Right atrium auricular region (tissue), 2 donors: ENCODE measurements at regions not wholly inside any gene's neighbourhood (a gene's known extent, or its start where the extent isn't known, plus 50 kb on each side); places are given as distances from the start of the nearest gene placed in this dataset.

Source experiments
- DNase-seq: peaks from one replicate; pipeline ENCODE4 v3.0.0-alpha.2; 2019; ENCODE audit warnings: low spot score
- H3K27ac ChIP-seq, 2 donors: fragments of 200-600 bp; sonication (generic); 1 replicate in 1 of 2; 2 replicates in 1 of 2; pipeline ENCODE4 v1.5.1; 2016 to 2019
- H3K27me3 ChIP-seq, 2 donors: fragments of 200-600 bp; sonication (generic); one replicate each; pipeline versions ENCODE4 v1.5.1 to v1.6.0; 2017 to 2019
- H3K36me3 ChIP-seq: fragments of 200-600 bp; sonication (generic); one replicate; pipeline ENCODE4 v1.5.1; 2016
- H3K4me1 ChIP-seq, 2 donors: fragments of 200-600 bp; sonication (generic); one replicate each; pipeline versions ENCODE4 v1.5.1 to v1.6.0; 2017 to 2019
- H3K4me3 ChIP-seq, 2 donors: fragments of 200-600 bp; sonication (generic); 1 replicate in 1 of 2; 2 replicates in 1 of 2; pipeline ENCODE4 v1.5.1; 2017 to 2019; ENCODE audit warnings: mild to moderate bottlenecking in 1 of 2, moderate library complexity in 1 of 2
- H3K9me3 ChIP-seq, 2 donors: fragments of 200-600 bp; sonication (generic); one replicate each; pipeline ENCODE4 v1.5.1; 2019
- TF ChIP-seq, protein P1 (sequence below), 2 donors: fragments of 200-600 bp; sonication (generic); IDR thresholded peaks; one replicate each; pipeline ENCODE4 v1.5.1; 2019; ENCODE audit warnings: antibody characterized with exemption in 2 of 2

DNA sequence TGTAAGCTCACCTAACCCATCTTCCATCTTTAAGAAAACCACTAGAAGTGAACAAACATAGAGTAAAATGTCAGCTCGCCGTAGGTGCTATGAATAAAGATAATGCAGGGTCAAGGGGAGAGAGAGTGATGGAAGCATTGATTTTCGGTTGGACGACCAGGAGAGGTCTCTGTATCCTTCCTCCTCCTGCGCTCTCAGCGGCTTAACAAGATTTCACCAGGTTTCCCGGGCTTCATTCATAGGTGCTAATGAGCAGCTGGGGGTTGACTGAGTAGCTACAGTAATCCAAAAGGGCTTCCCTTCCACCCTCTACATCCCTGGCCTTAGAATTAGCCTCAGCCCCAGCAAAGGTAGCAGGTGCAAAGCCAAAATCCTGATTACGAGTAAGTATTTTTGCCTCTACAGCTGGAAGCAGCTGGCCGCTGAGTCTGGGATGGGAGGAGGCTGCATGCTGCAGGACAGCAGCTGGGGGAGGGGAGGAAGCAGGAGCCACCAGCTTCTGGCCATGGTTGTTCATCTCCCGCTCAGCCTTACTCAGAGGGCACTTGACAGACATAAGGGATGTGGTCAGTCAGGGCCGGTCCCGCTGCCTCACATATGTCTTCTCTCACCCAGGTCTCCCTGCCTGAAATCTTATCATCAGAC is 112.0 kb upstream of the IL12B start:
- Histone ChIP-seq H3K4me3 (no peak overlapping the region), H3K27me3 (no peaks in the 10 kb centered on the region), H3K9me3 (no peaks in the 10 kb centered on the region), H3K36me3 (no peaks in the 10 kb centered on the region), H3K27ac (no peak overlapping the region), H3K4me1 (peaks cover 0 to 15% of the 10 kb centered on the region in 2 donors)
- no peak for DNase-seq
- TF ChIP-seq, protein P1, sequence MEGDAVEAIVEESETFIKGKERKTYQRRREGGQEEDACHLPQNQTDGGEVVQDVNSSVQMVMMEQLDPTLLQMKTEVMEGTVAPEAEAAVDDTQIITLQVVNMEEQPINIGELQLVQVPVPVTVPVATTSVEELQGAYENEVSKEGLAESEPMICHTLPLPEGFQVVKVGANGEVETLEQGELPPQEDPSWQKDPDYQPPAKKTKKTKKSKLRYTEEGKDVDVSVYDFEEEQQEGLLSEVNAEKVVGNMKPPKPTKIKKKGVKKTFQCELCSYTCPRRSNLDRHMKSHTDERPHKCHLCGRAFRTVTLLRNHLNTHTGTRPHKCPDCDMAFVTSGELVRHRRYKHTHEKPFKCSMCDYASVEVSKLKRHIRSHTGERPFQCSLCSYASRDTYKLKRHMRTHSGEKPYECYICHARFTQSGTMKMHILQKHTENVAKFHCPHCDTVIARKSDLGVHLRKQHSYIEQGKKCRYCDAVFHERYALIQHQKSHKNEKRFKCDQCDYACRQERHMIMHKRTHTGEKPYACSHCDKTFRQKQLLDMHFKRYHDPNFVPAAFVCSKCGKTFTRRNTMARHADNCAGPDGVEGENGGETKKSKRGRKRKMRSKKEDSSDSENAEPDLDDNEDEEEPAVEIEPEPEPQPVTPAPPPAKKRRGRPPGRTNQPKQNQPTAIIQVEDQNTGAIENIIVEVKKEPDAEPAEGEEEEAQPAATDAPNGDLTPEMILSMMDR (IDR thresholded peaks at IDR 0.05), result no peak

DNA sequence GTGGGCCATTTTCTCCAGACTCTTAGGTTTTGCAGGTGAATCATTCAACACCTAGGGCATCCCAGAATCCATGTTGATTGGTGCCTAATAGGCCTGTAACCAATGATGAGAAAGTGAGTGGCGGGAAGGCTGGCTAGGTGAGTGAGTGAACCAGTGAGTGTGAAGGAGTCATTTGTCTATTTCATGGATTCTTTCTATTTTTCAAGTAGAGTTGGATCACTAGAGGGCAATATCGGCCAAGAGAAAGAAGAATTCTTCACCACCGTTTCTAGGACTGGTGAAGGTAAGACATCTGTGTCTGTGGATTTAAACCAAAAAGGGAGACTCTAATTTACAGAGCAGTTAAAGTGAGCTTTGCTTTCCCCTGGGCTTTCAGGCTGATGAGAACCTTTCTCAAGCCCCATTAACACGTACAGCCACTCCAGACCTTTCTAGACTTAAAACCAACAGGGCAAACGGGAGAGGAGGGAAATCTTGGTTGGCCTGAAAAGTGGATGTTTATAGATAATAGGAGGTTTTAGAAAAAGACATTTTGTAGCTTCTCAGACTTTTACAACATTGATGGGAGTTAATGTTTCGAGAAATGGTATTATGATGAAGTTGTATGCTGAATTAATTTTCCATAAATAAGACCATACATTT is 114.3 kb upstream of the IL12B start:
- H3K27ac ChIP-seq, result no peak overlapping the region
- H3K4me3 ChIP-seq, result no peak overlapping the region
- no peaks in the 10 kb centered on the region for H3K9me3 ChIP-seq
- TF ChIP-seq, protein P1 (IDR thresholded peaks at IDR 0.05), result peak in 1 of 2 donors; percentile 55
- no peaks in the 10 kb centered on the region for H3K36me3 ChIP-seq
- H3K4me1 ChIP-seq, result peaks cover 0 to 15% of the 10 kb centered on the region in 2 donors
- no peak for DNase-seq
- H3K27me3 ChIP-seq, result no peaks in the 10 kb centered on the region

DNA sequence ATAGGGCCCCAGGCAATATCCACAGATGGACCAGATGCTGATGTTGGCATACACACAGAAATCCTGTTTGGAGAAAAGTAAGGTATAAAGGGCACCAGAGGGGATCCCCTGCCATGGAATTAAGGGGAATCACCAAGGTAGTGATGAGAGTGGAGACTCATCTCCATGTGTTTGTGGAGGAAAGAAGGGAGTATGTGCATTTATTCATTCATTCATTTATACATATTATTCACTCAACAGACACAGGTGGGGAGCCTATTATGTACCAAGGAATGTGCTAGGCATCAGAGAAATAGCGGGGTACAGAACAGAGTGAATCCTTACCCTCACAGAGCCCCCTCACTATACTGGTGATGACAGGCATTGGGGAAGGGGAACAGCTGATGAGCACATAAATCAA is 116.8 kb upstream of the IL12B start:
- no peaks in the 10 kb centered on the region for H3K36me3 ChIP-seq
- H3K9me3 ChIP-seq, result no peaks in the 10 kb centered on the region
- H3K4me1 ChIP-seq, result peaks cover 0 to 18% of the 10 kb centered on the region in 2 donors
- H3K4me3 ChIP-seq, result no peak overlapping the region
- no peak overlapping the region for H3K27ac ChIP-seq
- TF ChIP-seq, protein P1 (IDR thresholded peaks at IDR 0.05), result no peak
- H3K27me3 ChIP-seq, result no peaks in the 10 kb centered on the region
- no peak for DNase-seq

DNA sequence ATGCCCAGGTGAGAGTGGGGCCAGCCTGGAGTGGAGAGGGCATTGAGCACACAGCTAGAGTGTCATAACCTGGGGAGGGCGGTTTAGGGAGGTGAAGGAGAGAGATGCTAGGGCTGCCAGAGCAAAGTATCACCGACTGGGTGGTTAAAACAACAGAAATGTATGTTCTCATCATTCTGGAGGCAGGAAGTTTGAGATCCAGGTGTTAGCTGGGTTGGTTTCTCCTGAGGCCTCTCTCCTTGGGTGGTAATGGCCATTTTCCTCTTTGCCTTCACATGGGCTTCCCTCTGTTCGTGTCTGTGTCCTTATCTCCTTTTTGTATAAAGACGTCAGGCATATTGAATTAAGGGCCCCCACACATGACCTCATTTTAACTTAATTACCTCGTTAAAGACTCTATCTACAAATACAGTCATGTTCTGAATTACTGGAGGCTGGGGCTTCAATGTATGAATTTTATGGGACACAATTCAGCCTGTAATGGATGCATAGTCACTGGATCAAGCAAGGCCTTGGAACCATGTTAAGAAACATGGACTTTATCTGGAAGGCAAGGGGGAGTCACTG is 118.6 kb upstream of the IL12B start:
- H3K9me3 ChIP-seq, result no peaks in the 10 kb centered on the region
- H3K27me3 ChIP-seq, result no peaks in the 10 kb centered on the region
- TF ChIP-seq, protein P1 (IDR thresholded peaks at IDR 0.05), result no peak
- H3K36me3 ChIP-seq, result no peaks in the 10 kb centered on the region
- peaks cover 0 to 18% of the 10 kb centered on the region in 2 donors for H3K4me1 ChIP-seq
- no peak for DNase-seq
- no peak overlapping the region for H3K27ac ChIP-seq
- H3K4me3 ChIP-seq, result no peak overlapping the region

DNA sequence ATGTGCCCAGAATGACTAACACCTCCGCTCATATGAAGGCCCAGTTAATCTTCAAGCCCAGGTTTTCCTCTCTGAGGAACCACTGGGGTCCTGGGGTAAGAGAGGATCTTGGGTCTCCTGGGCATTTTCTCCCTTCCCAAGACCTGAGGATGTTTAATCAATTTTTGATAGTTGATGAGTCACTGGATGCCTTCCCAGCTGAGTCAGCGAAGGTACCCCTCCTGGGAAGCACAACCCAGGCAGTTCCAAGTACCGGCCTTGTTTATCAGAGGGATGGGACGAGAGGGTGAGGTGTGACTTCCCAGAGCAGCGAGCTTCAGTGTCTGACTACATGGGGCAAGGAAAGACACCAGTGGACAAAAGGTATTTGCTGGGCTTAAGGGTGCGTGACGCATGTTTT is 119.6 kb upstream of the IL12B start:
- H3K27me3 ChIP-seq, result no peaks in the 10 kb centered on the region
- H3K4me1 ChIP-seq, result peaks cover 0 to 18% of the 10 kb centered on the region in 2 donors
- peak overlapping the region in 1 of 2 donors; percentile 90 for H3K27ac ChIP-seq
- H3K4me3 ChIP-seq, result no peak overlapping the region
- DNase-seq, result no peak
- H3K9me3 ChIP-seq, result no peaks in the 10 kb centered on the region
- TF ChIP-seq, protein P1 (IDR thresholded peaks at IDR 0.05), result no peak
- no peaks in the 10 kb centered on the region for H3K36me3 ChIP-seq
